SK-N-SH (cell line): ENCODE measurements at regions not wholly inside any gene's neighbourhood (a gene's known extent, or its start where the extent isn't known, plus 50 kb on each side); places are given as distances from the start of the nearest gene placed in this dataset.

ENCODE experiments used
- CTCF ChIA-PET: fragments of 300-600, 350-600 bp; formaldehyde crosslinking; extraction: SDS; loops from one replicate; lab custom pipeline; 2021; lab: Yijun Ruan, JAX
- POLR2A ChIA-PET: fragments of 350-600 bp; sonication (Branson Sonifier 250); formaldehyde crosslinking; extraction: SDS; loops from one replicate; lab custom pipeline; 2020; ENCODE audit warnings: antibody characterized with exemption, inconsistent platforms; lab: Yijun Ruan, JAX
- DNase-seq: peaks from one replicate; pipeline ENCODE4 v3.0.0; 2012
- H2AFZ ChIP-seq: fragments of 200-600 bp; sonication (generic); 2 replicates; pipeline ENCODE4 v1.8.1; 2016; ENCODE audit warnings: antibody characterized with exemption, mild to moderate bottlenecking, low read depth
- H3F3A ChIP-seq: fragments of 200-600 bp; sonication (generic); replicated peaks from 2 replicates; pipeline ENCODE3; 2016; ENCODE audit warnings: antibody characterized with exemption, mild to moderate bottlenecking; ENCODE audit not compliant: insufficient read depth
- H3K27ac ChIP-seq, 2 experiments: fragments of 200-500 bp in 1 of 2; fragments of 200-600 bp in 1 of 2; sonication (Bioruptor generic) in 1 of 2; sonication (generic), shearing (Covaris generic) in 1 of 2; 2 replicates each; pipeline versions ENCODE4 v1.5.1 to v1.6.1; 2014 to 2016; ENCODE audit warnings: low read depth in 2 of 2, inconsistent platforms in 1 of 2, low read length in 1 of 2, mild to moderate bottlenecking in 1 of 2, mixed read lengths in 1 of 2
- H3K27me3 ChIP-seq: fragments of 200-600 bp; sonication (generic), shearing (Covaris generic); 2 replicates; pipeline ENCODE4 v1.6.1; 2016; ENCODE audit warnings: mixed run types; ENCODE audit not compliant: insufficient read depth
- H3K36me3 ChIP-seq, 2 experiments: fragments of 200-500 bp in 1 of 2; fragments of 200-600 bp in 1 of 2; sonication (Bioruptor generic) in 1 of 2; sonication (generic) in 1 of 2; replicated peaks in 1 of 2; 2 replicates each; pipeline versions ENCODE3 to v1.5.1; 2014 to 2016; ENCODE audit warnings: low read length in 1 of 2, mild to moderate bottlenecking in 1 of 2; ENCODE audit not compliant: insufficient read depth in 2 of 2, control insufficient read depth in 1 of 2
- H3K4me1 ChIP-seq, 2 experiments: fragments of 200-500 bp in 1 of 2; fragments of 200-600 bp in 1 of 2; sonication (Bioruptor generic) in 1 of 2; sonication (generic), shearing (Covaris generic) in 1 of 2; 2 replicates each; pipeline versions ENCODE4 v1.5.1 to v1.6.1; 2014 to 2016; ENCODE audit warnings: low read depth in 1 of 2, low read length in 1 of 2, mixed run types in 1 of 2; ENCODE audit not compliant: insufficient read depth in 2 of 2, control insufficient read depth in 1 of 2
- H3K4me2 ChIP-seq: fragments of 200-600 bp; sonication (generic), shearing (Covaris generic); 2 replicates; pipeline ENCODE4 v1.6.1; 2017; ENCODE audit warnings: mixed run types
- H3K4me3 ChIP-seq, 2 experiments: fragments of 200-500 bp in 1 of 2; fragments of 200-600 bp in 1 of 2; sonication (Bioruptor generic) in 1 of 2; sonication (generic), shearing (Covaris generic) in 1 of 2; 2 replicates each; pipeline versions ENCODE4 v1.5.1 to v1.8.1; 2014 to 2016; ENCODE audit warnings: low read depth in 2 of 2, inconsistent platforms in 1 of 2, low read length in 1 of 2, mild to moderate bottlenecking in 1 of 2, mixed read lengths in 1 of 2, moderate library complexity in 1 of 2
- H3K79me2 ChIP-seq: fragments of 200-600 bp; sonication (generic); 2 replicates; pipeline ENCODE4 v1.8.1; 2017; ENCODE audit warnings: mild to moderate bottlenecking; ENCODE audit not compliant: insufficient read depth
- H3K9ac ChIP-seq: fragments of 200-600 bp; sonication (generic); 2 replicates; pipeline ENCODE4 v1.6.1; 2017; ENCODE audit warnings: mixed run types
- H3K9me2 ChIP-seq: fragments of 200-600 bp; sonication (generic); 2 replicates; pipeline ENCODE4 v1.6.1; 2017; ENCODE audit warnings: mixed run types
- H3K9me3 ChIP-seq: fragments of 200-600 bp; sonication (generic); 2 replicates; pipeline ENCODE4 v1.6.1; 2017; ENCODE audit warnings: mixed run types, mild to moderate bottlenecking, moderate library complexity
- H4K20me1 ChIP-seq: fragments of 200-600 bp; sonication (generic); 2 replicates; pipeline ENCODE4 v1.6.1; 2017; ENCODE audit warnings: mild to moderate bottlenecking, mixed run types; ENCODE audit not compliant: insufficient read depth
- CHD2 ChIP-seq: fragments of 150-350 bp; IDR thresholded peaks from 2 replicates; pipeline ENCODE4 v1.6.1; 2018; ENCODE audit warnings: low read length; ENCODE audit not compliant: partially characterized antibody
- CTCF ChIP-seq: fragments of 200-600 bp; sonication (generic); IDR thresholded peaks from 2 replicates; pipeline ENCODE4 v1.6.1; 2017; ENCODE audit warnings: antibody characterized with exemption, mild to moderate bottlenecking, moderate library complexity
- ELF1 ChIP-seq: IDR thresholded peaks from 2 replicates; pipeline ENCODE4 v1.4.0; 2012
- EZH2phosphoT487 ChIP-seq: fragments of 200-600 bp; sonication (generic); IDR thresholded peaks from 2 replicates; pipeline ENCODE4 v1.6.1; 2017; ENCODE audit warnings: low read depth, mixed run types, mild to moderate bottlenecking, antibody characterized with exemption, moderate library complexity, borderline replicate concordance
- FOSL2 ChIP-seq: IDR thresholded peaks from 2 replicates; pipeline ENCODE4 v1.4.0; 2012; ENCODE audit warnings: low read depth, mild to moderate bottlenecking, moderate library complexity, borderline replicate concordance
- FOXJ3 ChIP-seq: sonication (generic); formaldehyde crosslinking; IDR thresholded peaks from 2 replicates; pipeline ENCODE4 v1.5.1; 2020; ENCODE audit warnings: mild to moderate bottlenecking, missing genetic modification reagents
- GATA2 ChIP-seq: sonication (generic); formaldehyde crosslinking; IDR thresholded peaks from 2 replicates; pipeline ENCODE4 v1.5.0; 2020; ENCODE audit warnings: mild to moderate bottlenecking, missing genetic modification reagents
- MEF2A ChIP-seq: IDR thresholded peaks from 2 replicates; pipeline ENCODE4 v1.4.0; 2012; ENCODE audit warnings: low read depth, borderline replicate concordance
- MXI1 ChIP-seq: IDR thresholded peaks from 2 replicates; pipeline ENCODE4 v1.6.1; 2012; ENCODE audit warnings: mild to moderate bottlenecking, low read depth, low read length, improper control_type of control experiment
- NFIC ChIP-seq: IDR thresholded peaks from 2 replicates; pipeline ENCODE4 v1.4.0; 2012; ENCODE audit warnings: borderline replicate concordance
- NRF1 ChIP-seq: IDR thresholded peaks from 2 replicates; pipeline ENCODE4 v1.6.1; 2012; ENCODE audit warnings: low read depth, mild to moderate bottlenecking, low read length
- POLR2AphosphoS5 ChIP-seq: IDR thresholded peaks from 2 replicates; pipeline ENCODE4 v1.6.1; 2012; ENCODE audit warnings: low read depth, low read length
- RAD21 ChIP-seq: IDR thresholded peaks from 2 replicates; pipeline ENCODE4 v1.6.1; 2012; ENCODE audit warnings: mild to moderate bottlenecking, low read length
- RCOR1 ChIP-seq: fragments of 150-350 bp; IDR thresholded peaks from 2 replicates; pipeline ENCODE4 v1.6.1; 2017; ENCODE audit warnings: antibody characterized with exemption, low read length
- REST ChIP-seq: IDR thresholded peaks from 2 replicates; pipeline ENCODE4 v1.6.1; 2012; ENCODE audit warnings: mild to moderate bottlenecking, low read depth, low read length, moderate library complexity
- RXRA ChIP-seq: IDR thresholded peaks from 2 replicates; pipeline ENCODE4 v1.4.0; 2012; ENCODE audit warnings: low read depth, mild to moderate bottlenecking, borderline replicate concordance
- SMC3 ChIP-seq: IDR thresholded peaks from 2 replicates; pipeline ENCODE4 v1.6.1; 2012; ENCODE audit warnings: low read depth, low read length, improper control_type of control experiment
- TCF12 ChIP-seq: IDR thresholded peaks from 2 replicates; pipeline ENCODE4 v1.4.0; 2012
- YY1 ChIP-seq: IDR thresholded peaks from 2 replicates; pipeline ENCODE4 v1.4.0; 2012; ENCODE audit warnings: low read depth, mild to moderate bottlenecking
- WGBS: methylation state at CpG from one replicate; pipeline ENCODE4 v1.1.6; 2017; ENCODE audit warnings: low lambda C conversion rate; 5-methylcytosine and 5-hydroxymethylcytosine counted together
- TF ChIP-seq, protein P1 (sequence below): IDR thresholded peaks from 2 replicates; pipeline ENCODE4 v1.4.0; 2012; ENCODE audit warnings: low read depth
- TF ChIP-seq, protein P2 (sequence below): fragments of 150-350 bp; IDR thresholded peaks from 2 replicates; pipeline ENCODE4 v1.6.1; 2017; ENCODE audit warnings: antibody characterized with exemption, low read length, low read depth, borderline replicate concordance
- TF ChIP-seq, protein P3 (sequence below): IDR thresholded peaks from 2 replicates; pipeline ENCODE4 v1.4.0; 2012; ENCODE audit warnings: low read depth, borderline replicate concordance

DNA sequence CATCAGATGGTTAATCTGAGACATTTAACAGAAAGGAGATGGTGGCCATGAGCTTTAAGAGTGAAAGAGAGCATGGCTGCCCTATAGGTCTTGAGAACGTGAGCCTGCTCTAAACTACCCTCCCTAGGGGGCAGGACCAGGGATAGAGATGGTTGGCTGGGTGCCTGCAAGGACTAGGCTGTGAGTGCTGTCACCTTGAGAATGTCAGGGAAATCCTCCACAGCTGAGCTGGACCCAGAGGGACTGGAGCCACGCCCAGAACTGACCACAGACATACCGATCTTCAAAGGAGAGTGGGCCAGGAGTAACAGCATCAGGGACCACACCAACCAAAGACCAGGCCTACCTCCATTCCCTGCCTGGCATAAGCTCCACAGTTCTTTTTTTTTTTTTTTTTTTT is 53.6 kb upstream of the UBE2E1 start:
- TF ChIP-seq MXI1 (no peak), RCOR1 (no peak), POLR2AphosphoS5 (no peak), SMC3 (no peak), NRF1 (no peak), GATA2 (no peak), RXRA (no peak), CTCF (no peak), ELF1 (no peak), FOXJ3 (no peak), MEF2A (no peak), REST (peak; percentile 57; the same call in 1 of the 2 replicates), YY1 (no peak), CHD2 (no peak), RAD21 (no peak), NFIC (peak; percentile 20; the same call in 1 of the 2 replicates), FOSL2 (no peak), EZH2phosphoT487 (no peak), TCF12 (0 out of 2 replicates have a peak, but pooled peaks have one; percentile 10)
- TF ChIP-seq, protein P1, sequence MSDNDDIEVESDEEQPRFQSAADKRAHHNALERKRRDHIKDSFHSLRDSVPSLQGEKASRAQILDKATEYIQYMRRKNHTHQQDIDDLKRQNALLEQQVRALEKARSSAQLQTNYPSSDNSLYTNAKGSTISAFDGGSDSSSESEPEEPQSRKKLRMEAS = no peak
- TF ChIP-seq, protein P2, sequence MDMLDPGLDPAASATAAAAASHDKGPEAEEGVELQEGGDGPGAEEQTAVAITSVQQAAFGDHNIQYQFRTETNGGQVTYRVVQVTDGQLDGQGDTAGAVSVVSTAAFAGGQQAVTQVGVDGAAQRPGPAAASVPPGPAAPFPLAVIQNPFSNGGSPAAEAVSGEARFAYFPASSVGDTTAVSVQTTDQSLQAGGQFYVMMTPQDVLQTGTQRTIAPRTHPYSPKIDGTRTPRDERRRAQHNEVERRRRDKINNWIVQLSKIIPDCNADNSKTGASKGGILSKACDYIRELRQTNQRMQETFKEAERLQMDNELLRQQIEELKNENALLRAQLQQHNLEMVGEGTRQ = no peak
- TF ChIP-seq, protein P3, sequence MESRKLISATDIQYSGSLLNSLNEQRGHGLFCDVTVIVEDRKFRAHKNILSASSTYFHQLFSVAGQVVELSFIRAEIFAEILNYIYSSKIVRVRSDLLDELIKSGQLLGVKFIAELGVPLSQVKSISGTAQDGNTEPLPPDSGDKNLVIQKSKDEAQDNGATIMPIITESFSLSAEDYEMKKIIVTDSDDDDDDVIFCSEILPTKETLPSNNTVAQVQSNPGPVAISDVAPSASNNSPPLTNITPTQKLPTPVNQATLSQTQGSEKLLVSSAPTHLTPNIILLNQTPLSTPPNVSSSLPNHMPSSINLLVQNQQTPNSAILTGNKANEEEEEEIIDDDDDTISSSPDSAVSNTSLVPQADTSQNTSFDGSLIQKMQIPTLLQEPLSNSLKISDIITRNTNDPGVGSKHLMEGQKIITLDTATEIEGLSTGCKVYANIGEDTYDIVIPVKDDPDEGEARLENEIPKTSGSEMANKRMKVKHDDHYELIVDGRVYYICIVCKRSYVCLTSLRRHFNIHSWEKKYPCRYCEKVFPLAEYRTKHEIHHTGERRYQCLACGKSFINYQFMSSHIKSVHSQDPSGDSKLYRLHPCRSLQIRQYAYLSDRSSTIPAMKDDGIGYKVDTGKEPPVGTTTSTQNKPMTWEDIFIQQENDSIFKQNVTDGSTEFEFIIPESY = no peak
- Histone ChIP-seq H3F3A (no peaks in the 10 kb centered on the region), H3K9me3 (no peaks in the 10 kb centered on the region), H4K20me1 (no peaks in the 10 kb centered on the region), H3K9me2 (no peaks in the 10 kb centered on the region), H3K36me3 (no peaks in the 10 kb centered on the region), H3K4me1 (peaks cover 2 to 6% of the 10 kb centered on the region in 2 experiments; a peak in 2 of 4 replicates), H3K4me3 (no peak overlapping the region), H3K9ac (no peak overlapping the region), H3K4me2 (no peak overlapping the region), H3K27me3 (no peaks in the 10 kb centered on the region), H2AFZ (no peak overlapping the region), H3K27ac (no peak overlapping the region), H3K79me2 (no peaks in the 10 kb centered on the region)
- 84% methylated on average over 3 of the region's 3 CpGs for WGBS
- ChIA-PET POLR2A (no interaction called here), CTCF (interaction anchor here (1.2 to 1.4 kb wide), 2 partner anchors 9 to 18 kb away, joined by 3 to 5 read pairs; no protein-coding TSS in a partner anchor)
- no peak for DNase-seq
